ENCODE measurements at regions not wholly inside any gene's neighbourhood (a gene's known extent, or its start where the extent isn't known, plus 50 kb on each side); places are given as distances from the start of the nearest gene placed in this dataset.
"Not testable (repeated sequence)": the region's sequence is repeated elsewhere in the genome, so short reads cannot be mapped to it uniquely, and the experiment has no call there.

DNA sequence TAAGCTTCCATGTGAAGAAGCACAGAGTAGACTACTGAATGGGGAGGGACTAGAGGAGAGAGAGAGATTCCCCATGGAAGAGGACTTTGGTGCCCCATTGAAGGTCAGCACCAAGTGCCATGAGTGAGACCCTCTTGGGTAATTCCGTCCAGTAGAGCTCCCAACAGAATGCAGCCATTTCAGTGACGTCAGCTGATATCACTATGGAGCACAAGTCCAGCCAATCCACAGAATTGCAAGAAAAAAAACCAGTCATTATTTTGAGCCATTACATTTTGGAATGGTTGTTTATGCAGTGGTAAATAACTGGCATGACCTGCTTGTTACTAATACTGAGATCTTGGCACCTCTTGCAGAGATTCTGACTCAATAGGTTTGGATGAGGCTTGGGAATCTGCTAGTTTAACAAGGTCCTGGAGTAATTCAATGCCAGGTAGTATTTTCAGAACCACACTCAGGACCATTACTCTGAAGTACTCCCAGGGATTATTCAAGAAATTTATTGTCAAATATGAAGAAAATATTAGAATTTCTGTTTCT lies 52.6 kb upstream of the SP8 start:
- DNase-seq (ENCODE audit: extremely low spot score, insufficient read length, low read depth) (no peak), FAIRE-seq (no peak)

- DNase-seq (ENCODE audit: extremely low spot score, insufficient read length, low read depth) (no peak), FAIRE-seq (peak; percentile 85)
Measured at GRCh38 chr7:20839987-20840386, 53.3 kb upstream of the SP8 start.

- FAIRE-seq (no peak), DNase-seq (ENCODE audit: extremely low spot score, insufficient read length, low read depth) (no peak)
Measured at GRCh38 chr7:20846791-20847190, 60.1 kb upstream of the SP8 start.

- FAIRE-seq (no peak), DNase-seq (ENCODE audit: extremely low spot score, insufficient read length, low read depth) (no peak)
Measured at GRCh38 chr7:20858951-20859350, 72.3 kb upstream of the SP8 start.

DNA sequence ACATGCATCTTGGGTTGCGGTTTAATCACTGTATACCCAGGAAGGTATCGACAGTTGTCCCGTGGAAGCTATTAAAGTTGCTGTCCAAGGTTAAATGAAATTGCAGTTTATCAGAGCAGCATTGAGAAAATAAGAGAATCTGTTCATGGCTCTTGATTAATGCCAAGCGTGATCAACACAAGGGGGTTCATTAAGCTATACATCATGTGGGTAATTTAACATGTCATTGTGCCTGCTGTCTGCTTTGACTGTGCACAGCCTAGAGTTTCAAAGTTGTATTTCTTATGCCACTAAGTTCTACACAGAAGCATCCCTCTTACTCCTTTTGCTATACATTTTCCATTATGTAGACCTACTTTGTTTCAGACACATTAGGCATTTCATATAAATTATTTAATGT lies 74.8 kb upstream of the SP8 start:
- DNase-seq (ENCODE audit: extremely low spot score, insufficient read length, low read depth) (no peak), FAIRE-seq (no peak)

DNA sequence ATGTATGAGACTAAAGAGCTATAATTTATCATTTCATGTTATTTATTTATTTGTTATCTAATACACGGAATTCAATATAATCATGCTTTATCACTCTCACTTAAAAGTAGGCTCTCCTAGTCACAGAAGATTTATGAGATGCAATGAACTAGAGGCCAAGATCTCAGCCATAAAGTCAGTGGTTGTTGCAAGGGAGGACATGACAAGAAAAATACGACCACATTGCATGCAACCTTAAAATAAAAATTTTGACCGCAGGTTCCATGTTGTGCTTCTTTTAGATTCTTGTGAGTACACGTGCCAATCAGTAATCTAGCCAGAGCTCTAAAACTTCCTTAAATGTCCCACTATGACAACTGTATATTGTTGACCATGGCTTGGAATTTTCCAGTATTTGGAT lies 75.9 kb upstream of the SP8 start:
- DNase-seq (ENCODE audit: extremely low spot score, insufficient read length, low read depth) = no peak
- no peak for FAIRE-seq

GRCh38 chr7:20864221-20864620 lies 77.5 kb upstream of the SP8 start:
- no peak for DNase-seq (ENCODE audit: extremely low spot score, insufficient read length, low read depth)
- FAIRE-seq = no peak

DNA sequence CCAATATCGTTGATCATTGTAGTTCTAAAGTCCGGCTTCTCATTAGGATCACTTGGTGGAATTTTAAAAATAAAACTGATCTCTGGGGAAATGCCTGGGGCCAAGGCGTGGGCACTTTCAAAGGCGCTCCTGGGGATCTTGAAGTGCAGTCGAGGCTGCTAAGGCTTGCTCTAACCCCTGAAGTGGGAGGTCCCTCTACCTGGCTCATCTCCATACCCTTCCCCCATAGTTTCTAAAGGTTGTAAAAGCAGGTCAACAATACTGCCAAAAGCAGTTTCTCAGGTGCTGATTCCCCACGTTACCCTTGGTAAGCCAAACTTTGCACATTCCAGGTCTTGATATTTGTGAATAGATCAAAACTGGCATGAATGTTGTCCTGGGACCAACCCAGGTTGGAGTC lies 79.0 kb upstream of the SP8 start:
- DNase-seq (ENCODE audit: extremely low spot score, insufficient read length, low read depth) (no peak), FAIRE-seq (no peak)

- DNase-seq (ENCODE audit: extremely low spot score, insufficient read length, low read depth) (no peak), FAIRE-seq (no peak)
Measured at GRCh38 chr7:20870977-20871376, 84.3 kb upstream of the SP8 start.

DNA sequence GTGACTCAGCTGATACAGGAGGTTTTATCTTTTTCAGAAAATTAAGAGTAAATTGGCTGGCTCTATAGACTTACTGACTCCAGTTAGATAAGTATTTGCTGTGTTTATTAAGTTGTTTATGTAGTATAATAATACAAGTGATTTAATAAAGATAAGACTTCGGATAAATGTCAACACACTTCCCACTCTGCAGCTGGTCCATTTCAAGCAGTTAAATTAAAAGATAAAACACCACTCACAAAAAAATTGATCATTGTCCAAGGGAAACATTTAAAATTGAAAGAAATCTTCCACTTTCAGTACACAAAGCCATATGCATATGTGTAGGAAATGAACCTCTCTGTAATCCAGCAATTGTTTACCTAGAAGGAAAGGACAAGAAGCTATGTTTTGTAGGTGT lies 106.1 kb upstream of the SP8 start:
- FAIRE-seq (no peak), DNase-seq (ENCODE audit: extremely low spot score, insufficient read length, low read depth) (no peak)

GRCh38 chr7:20894806-20895205 lies 108.1 kb upstream of the SP8 start:
- no peak for FAIRE-seq

DNA sequence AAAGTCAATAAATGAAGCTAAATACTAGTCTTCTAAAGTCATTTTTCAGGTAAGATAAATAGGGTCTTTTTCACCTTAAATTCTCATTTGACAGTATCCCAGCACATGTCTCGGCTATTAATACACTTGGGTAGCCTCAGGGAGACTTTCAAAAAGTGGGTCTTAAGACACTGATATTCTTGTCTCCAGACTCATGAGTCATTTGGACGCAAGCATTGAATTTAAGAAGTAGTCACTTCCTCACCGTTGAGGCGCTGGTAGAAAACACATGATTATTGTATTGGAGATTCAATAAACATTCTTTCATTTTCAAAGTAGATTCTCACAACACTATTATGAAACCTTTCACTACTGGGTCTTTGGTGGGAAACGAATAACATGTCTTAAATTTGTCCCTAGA lies 108.9 kb upstream of the SP8 start:
- FAIRE-seq (no peak), DNase-seq (ENCODE audit: extremely low spot score, insufficient read length, low read depth) (no peak)

More at GRCh38 chr7:20894806-20895205, 108.1 kb upstream of the SP8 start:
- DNase-seq (ENCODE audit: extremely low spot score, insufficient read length, low read depth) = no peak

- DNase-seq (ENCODE audit: extremely low spot score, insufficient read length, low read depth) (no peak), FAIRE-seq (no peak)
Measured at GRCh38 chr7:20896996-20897395, 110.3 kb upstream of the SP8 start.

DNA sequence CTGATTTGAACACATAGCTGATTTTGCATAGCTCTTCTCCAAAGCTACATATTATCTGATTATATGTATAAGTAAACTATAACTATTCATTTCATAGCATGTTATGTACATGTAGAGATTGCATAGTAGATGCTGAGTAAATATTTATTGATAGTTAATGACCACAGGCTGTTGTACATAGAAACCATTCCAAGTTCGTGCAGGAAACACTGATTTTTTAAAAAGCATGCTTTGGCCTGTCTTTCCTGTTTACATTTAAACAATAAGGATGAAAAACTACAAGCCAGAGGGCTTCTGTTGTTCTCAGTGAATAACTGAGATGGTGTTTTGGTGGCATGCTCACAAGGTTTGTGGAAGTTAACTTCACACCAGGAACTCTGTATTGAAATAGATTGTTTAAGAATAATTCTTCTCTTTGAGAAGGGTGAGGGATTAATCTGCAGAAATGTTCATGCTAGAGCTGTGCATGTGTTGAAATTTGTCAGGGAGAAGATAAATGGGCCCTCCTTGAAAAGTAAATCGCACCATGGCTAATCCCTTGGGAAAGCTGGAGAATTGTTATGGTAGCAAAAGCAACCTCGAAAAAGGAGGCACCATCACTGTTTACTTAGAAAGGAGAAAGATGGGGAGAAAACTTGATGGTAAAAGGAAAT lies 120.2 kb upstream of the SP8 start:
- FAIRE-seq = no peak
- no peak for DNase-seq (ENCODE audit: extremely low spot score, insufficient read length, low read depth)

DNA sequence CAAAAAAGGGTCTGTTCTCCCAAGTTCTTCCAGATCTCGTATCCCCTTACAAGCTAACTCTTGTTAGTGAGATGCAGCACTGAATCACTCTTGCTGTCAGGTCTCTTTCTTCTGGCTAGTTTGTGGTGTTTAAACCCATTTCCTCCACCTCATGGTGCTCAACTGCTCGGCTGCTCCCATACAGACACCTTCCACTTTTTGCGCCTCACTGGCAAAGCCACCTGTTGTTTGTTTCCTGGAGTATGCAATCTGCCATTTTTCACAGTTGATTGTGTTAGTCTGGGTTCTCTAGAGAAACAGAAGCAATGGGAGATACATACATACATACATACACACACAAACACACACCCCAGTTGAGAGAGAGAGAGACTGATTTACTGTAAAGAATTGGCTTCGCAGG lies 124.4 kb upstream of the SP8 start:
- peak; percentile 31 for FAIRE-seq
- no peak for DNase-seq (ENCODE audit: extremely low spot score, insufficient read length, low read depth)

- FAIRE-seq (no peak), DNase-seq (ENCODE audit: extremely low spot score, insufficient read length, low read depth) (no peak)
Measured at GRCh38 chr7:20913853-20914252, 127.2 kb upstream of the SP8 start.

DNA sequence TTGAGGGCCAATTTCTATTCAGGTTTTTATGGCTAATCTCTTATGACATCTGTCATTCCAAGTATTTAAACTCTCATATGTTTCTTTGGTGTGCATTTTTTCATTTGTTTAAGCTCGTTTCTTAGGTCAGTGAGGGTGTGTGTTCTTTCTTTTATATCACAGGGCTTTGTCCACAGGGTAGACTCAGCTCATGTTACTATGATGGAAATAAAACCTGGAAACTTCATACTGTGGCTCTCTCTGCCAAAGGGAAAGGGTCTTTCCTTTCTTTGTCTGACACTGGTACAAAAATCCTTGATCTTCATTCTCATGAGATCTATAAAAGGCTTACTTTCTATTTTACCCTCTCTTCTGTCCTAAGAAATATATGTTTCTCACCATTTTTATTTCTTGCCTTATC lies 129.6 kb upstream of the SP8 start:
- DNase-seq (ENCODE audit: extremely low spot score, insufficient read length, low read depth) = no peak
- FAIRE-seq = no peak

GRCh38 chr7:20917603-20918002 lies 130.9 kb upstream of the SP8 start:
- no peak for FAIRE-seq
- DNase-seq (ENCODE audit: extremely low spot score, insufficient read length, low read depth) = no peak

DNA sequence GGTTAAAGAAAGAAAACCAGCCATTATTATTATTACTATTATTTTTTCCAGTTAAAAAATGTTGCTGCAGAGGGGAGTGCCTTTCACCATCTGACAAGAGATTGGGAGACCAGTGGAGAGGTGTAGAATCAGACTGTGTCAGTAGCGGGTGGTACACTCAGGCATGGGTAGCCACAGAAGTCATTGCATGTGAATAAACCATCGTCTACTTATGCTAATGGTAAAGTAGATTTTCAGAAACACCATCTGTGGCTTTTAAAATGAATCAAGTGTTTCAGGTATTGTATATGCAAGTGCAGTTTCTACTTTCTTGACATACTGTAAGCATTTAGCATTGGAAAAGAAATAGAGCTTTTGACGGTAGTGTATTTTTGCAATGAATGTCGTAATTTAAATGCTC lies 131.5 kb upstream of the SP8 start:
- FAIRE-seq (no peak), DNase-seq (ENCODE audit: extremely low spot score, insufficient read length, low read depth) (no peak)

GRCh38 chr7:20927178-20927577 lies 140.5 kb upstream of the SP8 start:
- DNase-seq (ENCODE audit: extremely low spot score, insufficient read length, low read depth); FAIRE-seq: not testable (repeated sequence)

- FAIRE-seq = no peak
- no peak for DNase-seq (ENCODE audit: extremely low spot score, insufficient read length, low read depth)
Measured at GRCh38 chr7:20927976-20928375, 141.3 kb upstream of the SP8 start.

DNA sequence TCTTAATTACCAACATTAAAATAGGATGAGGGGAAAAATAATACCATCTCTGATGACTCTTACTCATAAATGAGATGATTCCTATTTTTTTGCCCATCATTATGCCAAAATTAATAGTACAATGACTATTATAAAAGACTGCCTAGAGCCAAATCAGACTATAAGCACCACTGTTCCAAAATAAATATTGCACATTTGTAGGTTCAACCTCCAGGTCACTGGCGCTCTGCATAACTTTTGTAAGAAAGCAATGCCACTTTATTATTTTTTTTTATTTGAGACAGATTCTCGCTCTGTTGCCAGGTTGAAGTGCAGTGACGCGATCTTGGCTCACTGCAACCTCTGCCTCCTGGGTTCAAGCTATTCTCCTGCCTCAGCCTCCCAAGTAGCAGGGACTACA lies 142.5 kb upstream of the SP8 start:
- DNase-seq (ENCODE audit: extremely low spot score, insufficient read length, low read depth) = no peak
- FAIRE-seq = no peak
